ENCODE measurements at regions not wholly inside any gene's neighbourhood (a gene's known extent, or its start where the extent isn't known, plus 50 kb on each side); places are given as distances from the start of the nearest gene placed in this dataset.

DNA sequence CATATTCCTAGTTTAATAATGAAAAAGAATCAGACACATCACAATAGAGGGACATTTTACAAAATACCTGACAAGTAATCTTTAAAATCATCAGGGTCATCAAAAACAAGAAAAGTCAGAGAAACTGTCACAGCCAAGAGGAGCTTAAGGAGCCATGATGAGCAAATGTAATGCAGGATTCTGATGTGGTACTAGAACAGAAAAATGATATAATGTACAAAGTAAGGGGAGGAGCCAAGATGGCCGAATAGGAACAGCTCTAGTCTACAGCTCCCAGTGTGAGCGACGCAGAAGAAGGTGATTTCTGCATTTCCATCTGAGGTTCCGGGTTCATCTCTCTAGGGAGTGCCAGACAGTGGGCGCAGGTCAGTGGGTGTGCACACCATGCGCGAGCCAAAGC, 198.0 kb upstream of the FAT3 start:
- Histone ChIP-seq H3K27ac (no peak overlapping the region), H3K9me3 (ENCODE audit: severe bottlenecking) (no peaks in the 10 kb centered on the region), H3K36me3 (no peaks in the 10 kb centered on the region), H3K4me3 (ENCODE audit: low read depth, low read length) (no peak overlapping the region), H3K27me3 (ENCODE audit: insufficient read depth, low read depth, severe bottlenecking) (no peaks in the 10 kb centered on the region)
- TF ChIP-seq, protein P1, sequence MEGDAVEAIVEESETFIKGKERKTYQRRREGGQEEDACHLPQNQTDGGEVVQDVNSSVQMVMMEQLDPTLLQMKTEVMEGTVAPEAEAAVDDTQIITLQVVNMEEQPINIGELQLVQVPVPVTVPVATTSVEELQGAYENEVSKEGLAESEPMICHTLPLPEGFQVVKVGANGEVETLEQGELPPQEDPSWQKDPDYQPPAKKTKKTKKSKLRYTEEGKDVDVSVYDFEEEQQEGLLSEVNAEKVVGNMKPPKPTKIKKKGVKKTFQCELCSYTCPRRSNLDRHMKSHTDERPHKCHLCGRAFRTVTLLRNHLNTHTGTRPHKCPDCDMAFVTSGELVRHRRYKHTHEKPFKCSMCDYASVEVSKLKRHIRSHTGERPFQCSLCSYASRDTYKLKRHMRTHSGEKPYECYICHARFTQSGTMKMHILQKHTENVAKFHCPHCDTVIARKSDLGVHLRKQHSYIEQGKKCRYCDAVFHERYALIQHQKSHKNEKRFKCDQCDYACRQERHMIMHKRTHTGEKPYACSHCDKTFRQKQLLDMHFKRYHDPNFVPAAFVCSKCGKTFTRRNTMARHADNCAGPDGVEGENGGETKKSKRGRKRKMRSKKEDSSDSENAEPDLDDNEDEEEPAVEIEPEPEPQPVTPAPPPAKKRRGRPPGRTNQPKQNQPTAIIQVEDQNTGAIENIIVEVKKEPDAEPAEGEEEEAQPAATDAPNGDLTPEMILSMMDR (IDR thresholded peaks at IDR 0.05; ENCODE audit: low read depth, low read length) = no peak
- no peak for DNase-seq

DNA sequence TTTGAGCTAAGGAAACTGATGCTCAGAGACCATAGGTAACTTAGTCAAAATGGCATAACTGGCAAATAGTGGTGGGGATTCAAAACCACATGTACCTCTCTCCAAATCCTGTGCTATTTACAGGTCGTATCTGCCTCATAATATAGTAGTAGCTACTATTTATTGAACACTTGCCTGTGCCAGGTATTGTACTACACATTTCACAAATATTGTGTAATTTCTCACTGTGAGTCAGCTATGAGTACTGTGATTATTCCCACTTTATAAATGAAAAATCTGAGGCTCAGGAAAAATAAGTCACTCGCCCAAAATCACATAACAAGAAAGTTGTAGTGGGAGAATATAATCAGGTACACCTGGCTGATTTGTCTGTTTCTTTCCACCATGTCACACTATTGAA, 199.8 kb upstream of the FAT3 start:
- H3K27me3 ChIP-seq (ENCODE audit: insufficient read depth, low read depth, severe bottlenecking) = no peaks in the 10 kb centered on the region
- TF ChIP-seq, protein P1 (IDR thresholded peaks at IDR 0.05; ENCODE audit: low read depth, low read length) = no peak
- no peak overlapping the region for H3K4me3 ChIP-seq (ENCODE audit: low read depth, low read length)
- H3K27ac ChIP-seq = no peak overlapping the region
- DNase-seq = no peak
- H3K9me3 ChIP-seq (ENCODE audit: severe bottlenecking) = no peaks in the 10 kb centered on the region
- H3K36me3 ChIP-seq = no peaks in the 10 kb centered on the region

DNA sequence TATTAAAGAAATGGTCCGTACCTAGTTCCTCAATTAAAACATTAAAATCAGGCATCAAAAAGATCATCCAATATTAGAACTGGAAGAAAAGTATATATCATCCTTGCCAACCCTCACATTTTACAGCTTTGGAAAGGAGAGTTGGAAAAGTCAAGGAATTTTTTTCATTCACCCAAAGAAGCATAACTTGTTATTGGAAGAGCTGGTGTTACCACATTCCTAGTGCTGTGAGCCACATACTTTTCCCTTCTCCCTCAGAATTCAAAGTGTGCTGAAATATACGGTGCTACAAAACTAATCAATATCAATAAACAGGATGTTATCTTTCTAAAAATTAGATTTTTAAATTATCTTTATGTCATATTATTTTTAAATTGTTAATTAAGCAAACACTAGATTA, 202.1 kb upstream of the FAT3 start:
- Histone ChIP-seq H3K27me3 (ENCODE audit: insufficient read depth, low read depth, severe bottlenecking) (no peaks in the 10 kb centered on the region), H3K9me3 (ENCODE audit: severe bottlenecking) (no peaks in the 10 kb centered on the region), H3K27ac (no peak overlapping the region), H3K4me3 (ENCODE audit: low read depth, low read length) (no peak overlapping the region), H3K36me3 (no peaks in the 10 kb centered on the region)
- TF ChIP-seq, protein P1 (IDR thresholded peaks at IDR 0.05; ENCODE audit: low read depth, low read length) = no peak
- no peak for DNase-seq

DNA sequence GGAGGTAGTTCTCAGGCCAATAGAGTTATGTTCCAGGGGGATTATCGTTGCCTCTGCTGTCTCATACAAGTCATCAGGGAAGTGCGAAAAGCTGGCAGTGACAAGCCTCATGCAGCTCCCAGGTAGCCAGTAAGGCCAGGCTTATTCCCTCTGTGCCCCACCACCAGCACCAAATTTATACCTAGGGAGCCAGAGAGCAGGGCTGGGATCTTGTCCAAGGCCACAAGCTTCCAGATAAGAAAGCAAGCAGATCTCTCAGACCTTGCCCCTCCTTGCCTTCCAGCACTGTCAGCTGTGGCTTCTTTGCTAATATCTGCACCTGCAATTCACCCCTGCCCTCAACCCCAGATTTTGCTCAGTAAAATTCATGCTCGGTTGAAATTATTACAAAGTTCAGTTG, 206.3 kb upstream of the FAT3 start:
- H3K27me3 ChIP-seq (ENCODE audit: insufficient read depth, low read depth, severe bottlenecking) = no peaks in the 10 kb centered on the region
- no peak overlapping the region for H3K4me3 ChIP-seq (ENCODE audit: low read depth, low read length)
- no peaks in the 10 kb centered on the region for H3K36me3 ChIP-seq
- no peak for DNase-seq
- H3K27ac ChIP-seq = no peak overlapping the region
- H3K9me3 ChIP-seq (ENCODE audit: severe bottlenecking) = no peaks in the 10 kb centered on the region
- TF ChIP-seq, protein P1 (IDR thresholded peaks at IDR 0.05; ENCODE audit: low read depth, low read length) = no peak

DNA sequence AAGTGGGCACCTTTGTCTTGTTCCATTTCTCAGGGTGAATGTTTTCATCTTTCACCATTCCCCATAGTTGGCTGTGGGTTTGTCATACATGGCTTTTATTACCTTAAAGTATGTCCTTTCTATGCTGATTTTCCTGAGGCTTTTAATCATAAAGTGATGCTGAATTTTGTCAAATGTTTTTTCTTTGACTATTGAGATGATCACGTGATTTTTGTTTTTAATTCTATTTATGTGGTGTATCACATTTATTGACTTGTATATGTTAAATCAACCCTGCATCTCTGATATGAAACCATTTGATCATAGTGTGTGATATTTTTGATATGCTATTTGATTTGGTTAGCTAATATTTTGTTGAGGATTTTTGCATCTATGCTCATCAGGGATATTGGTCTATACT, 216.4 kb upstream of the FAT3 start:
- Histone ChIP-seq H3K4me3 (ENCODE audit: low read depth, low read length) (no peak overlapping the region), H3K9me3 (ENCODE audit: severe bottlenecking) (no peaks in the 10 kb centered on the region)
- TF ChIP-seq, protein P1 (IDR thresholded peaks at IDR 0.05; ENCODE audit: low read depth, low read length) = no peak

DNA sequence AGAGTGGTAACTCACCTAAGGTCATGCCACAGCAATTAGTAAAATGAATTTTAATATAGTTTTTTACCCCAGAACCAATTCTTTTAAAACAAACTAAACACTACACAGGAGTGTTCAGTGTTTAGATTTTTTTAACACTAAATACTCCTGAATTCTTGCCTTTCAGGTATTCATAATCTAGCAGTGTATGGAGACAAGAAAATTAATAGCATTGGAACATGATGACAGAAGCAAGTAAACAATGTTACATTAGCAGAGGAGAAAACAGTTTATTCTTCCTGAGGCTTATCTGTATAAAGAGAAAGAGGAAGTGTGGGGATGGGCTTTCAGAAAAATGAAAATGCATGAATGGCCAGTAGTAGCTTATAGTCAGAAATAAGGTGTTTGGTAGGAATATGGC, 222.1 kb upstream of the FAT3 start:
- TF ChIP-seq, protein P1 (IDR thresholded peaks at IDR 0.05; ENCODE audit: low read depth, low read length) = no peak
- H3K27ac ChIP-seq = no peak overlapping the region
- no peaks in the 10 kb centered on the region for H3K27me3 ChIP-seq (ENCODE audit: insufficient read depth, low read depth, severe bottlenecking)

More for the DNA sequence above, 216.4 kb upstream of the FAT3 start:
- H3K36me3 ChIP-seq = no peaks in the 10 kb centered on the region
- H3K27ac ChIP-seq = no peak overlapping the region
- DNase-seq = no peak
- H3K27me3 ChIP-seq (ENCODE audit: insufficient read depth, low read depth, severe bottlenecking) = no peaks in the 10 kb centered on the region

More for the DNA sequence above, 222.1 kb upstream of the FAT3 start:
- H3K4me3 ChIP-seq (ENCODE audit: low read depth, low read length) = no peak overlapping the region
- H3K9me3 ChIP-seq (ENCODE audit: severe bottlenecking) = no peaks in the 10 kb centered on the region
- DNase-seq = no peak
- H3K36me3 ChIP-seq = no peaks in the 10 kb centered on the region

Measured in WERI-Rb-1 (cell line).